Activated CD4-positive, alpha-beta T cell treated with anti-CD3 and anti-CD28 coated beads, Interleukin-2, amount 10 ng/mL, durations not matched to agents 7 days and 5 days (primary cell): ENCODE measurements at regions not wholly inside any gene's neighbourhood (a gene's known extent, or its start where the extent isn't known, plus 50 kb on each side); places are given as distances from the start of the nearest gene placed in this dataset.

Source experiments
- CTCF ChIA-PET: fragments of 350-600 bp; sonication (Branson Sonifier 250); formaldehyde crosslinking; loops from one replicate; lab custom pipeline; 2021; ENCODE audit warnings: antibody characterized with exemption; lab: Charles Lee
- POLR2A ChIA-PET: fragments of 350-600 bp; sonication (Branson Sonifier 250); formaldehyde crosslinking; loops from one replicate; lab custom pipeline; 2021; ENCODE audit warnings: antibody characterized with exemption; lab: Charles Lee
- DNase-seq: peaks from one replicate; pipeline ENCODE4 v3.0.0-alpha.2; 2020
- H3K27ac Mint-ChIP-seq: one replicate; pipeline ENCODE4 v1.8.0; 2021; ENCODE audit warnings: mild to moderate bottlenecking, moderate library complexity, mixed read lengths
- H3K27me3 Mint-ChIP-seq: one replicate; pipeline ENCODE4 v1.8.0; 2021; ENCODE audit warnings: mixed read lengths
- H3K36me3 Mint-ChIP-seq: one replicate; pipeline ENCODE4 v1.8.0; 2021; ENCODE audit warnings: low read depth, mixed read lengths
- H3K4me1 Mint-ChIP-seq: one replicate; pipeline ENCODE4 v1.8.0; 2021; ENCODE audit warnings: mixed read lengths
- H3K4me3 Mint-ChIP-seq: one replicate; pipeline ENCODE4 v1.8.0; 2021; ENCODE audit warnings: mild to moderate bottlenecking, moderate library complexity, mixed read lengths
- H3K9me3 Mint-ChIP-seq: one replicate; pipeline ENCODE4 v1.8.0; 2021; ENCODE audit warnings: mixed read lengths

- CTCF ChIA-PET, result no interaction called here
- DNase-seq, result no peak
- H3K9me3 Mint-ChIP-seq, result no peaks in the 10 kb centered on the region
- no peak overlapping the region for H3K27ac Mint-ChIP-seq
- H3K36me3 Mint-ChIP-seq, result no peaks in the 10 kb centered on the region
- peaks cover 5% of the 10 kb centered on the region for H3K4me1 Mint-ChIP-seq
- POLR2A ChIA-PET, result no interaction called here
- no peak overlapping the region for H3K4me3 Mint-ChIP-seq
- no peaks in the 10 kb centered on the region for H3K27me3 Mint-ChIP-seq
Measured at GRCh38 chr6:122129313-122130025, 270.0 kb upstream of the HSF2 start.

- Mint-ChIP-seq H3K4me3 (no peak overlapping the region), H3K27me3 (no peaks in the 10 kb centered on the region), H3K4me1 (peaks cover 5% of the 10 kb centered on the region), H3K27ac (no peak overlapping the region), H3K9me3 (no peaks in the 10 kb centered on the region), H3K36me3 (no peaks in the 10 kb centered on the region)
- ChIA-PET POLR2A (no interaction called here), CTCF (no interaction called here)
- DNase-seq, result no peak
Measured at GRCh38 chr6:122130026-122130348, 269.5 kb upstream of the HSF2 start.

- Mint-ChIP-seq H3K4me1 (peaks cover 5% of the 10 kb centered on the region), H3K9me3 (no peaks in the 10 kb centered on the region), H3K36me3 (no peaks in the 10 kb centered on the region), H3K27me3 (no peaks in the 10 kb centered on the region), H3K4me3 (no peak overlapping the region), H3K27ac (no peak overlapping the region)
- DNase-seq, result no peak
- POLR2A ChIA-PET, result no interaction called here
- CTCF ChIA-PET, result no interaction called here
Measured at GRCh38 chr6:122130518-122130917, 268.9 kb upstream of the HSF2 start.

GRCh38 chr6:122136386-122136785, 263.1 kb upstream of the HSF2 start:
- CTCF ChIA-PET, result no interaction called here
- no peaks in the 10 kb centered on the region for H3K27me3 Mint-ChIP-seq

GRCh38 chr6:122140031-122140430, 259.4 kb upstream of the HSF2 start:
- CTCF ChIA-PET, result no interaction called here
- no peaks in the 10 kb centered on the region for H3K4me1 Mint-ChIP-seq
- no peaks in the 10 kb centered on the region for H3K27me3 Mint-ChIP-seq
- no peaks in the 10 kb centered on the region for H3K9me3 Mint-ChIP-seq
- H3K27ac Mint-ChIP-seq, result no peak overlapping the region
- H3K4me3 Mint-ChIP-seq, result no peak overlapping the region
- no peak for DNase-seq
- no peaks in the 10 kb centered on the region for H3K36me3 Mint-ChIP-seq
- POLR2A ChIA-PET, result no interaction called here

More at GRCh38 chr6:122136386-122136785, 263.1 kb upstream of the HSF2 start:
- POLR2A ChIA-PET, result no interaction called here
- Mint-ChIP-seq H3K9me3 (no peaks in the 10 kb centered on the region), H3K36me3 (no peaks in the 10 kb centered on the region), H3K4me1 (no peaks in the 10 kb centered on the region), H3K4me3 (no peak overlapping the region), H3K27ac (no peak overlapping the region)
- DNase-seq, result no peak

GRCh38 chr6:122141246-122141645, 258.2 kb upstream of the HSF2 start:
- Mint-ChIP-seq H3K9me3 (no peaks in the 10 kb centered on the region), H3K4me1 (no peaks in the 10 kb centered on the region), H3K27me3 (no peaks in the 10 kb centered on the region), H3K27ac (no peak overlapping the region), H3K36me3 (no peaks in the 10 kb centered on the region), H3K4me3 (no peak overlapping the region)
- POLR2A ChIA-PET, result no interaction called here
- no peak for DNase-seq
- CTCF ChIA-PET, result no interaction called here

- POLR2A ChIA-PET, result no interaction called here
- CTCF ChIA-PET, result no interaction called here
- H3K9me3 Mint-ChIP-seq, result no peaks in the 10 kb centered on the region
Measured at GRCh38 chr6:122143813-122144601, 255.4 kb upstream of the HSF2 start.

GRCh38 chr6:122145246-122145645, 254.2 kb upstream of the HSF2 start:
- H3K9me3 Mint-ChIP-seq, result no peaks in the 10 kb centered on the region
- POLR2A ChIA-PET, result no interaction called here
- H3K36me3 Mint-ChIP-seq, result no peaks in the 10 kb centered on the region
- H3K4me1 Mint-ChIP-seq, result no peaks in the 10 kb centered on the region
- H3K4me3 Mint-ChIP-seq, result no peak overlapping the region
- CTCF ChIA-PET, result no interaction called here
- DNase-seq, result no peak
- no peak overlapping the region for H3K27ac Mint-ChIP-seq
- no peaks in the 10 kb centered on the region for H3K27me3 Mint-ChIP-seq

More at GRCh38 chr6:122143813-122144601, 255.4 kb upstream of the HSF2 start:
- no peaks in the 10 kb centered on the region for H3K4me1 Mint-ChIP-seq
- no peak for DNase-seq
- no peaks in the 10 kb centered on the region for H3K27me3 Mint-ChIP-seq
- H3K36me3 Mint-ChIP-seq, result no peaks in the 10 kb centered on the region
- no peak overlapping the region for H3K4me3 Mint-ChIP-seq
- H3K27ac Mint-ChIP-seq, result no peak overlapping the region

- DNase-seq, result no peak
- Mint-ChIP-seq H3K27ac (no peak overlapping the region), H3K9me3 (no peaks in the 10 kb centered on the region), H3K27me3 (no peaks in the 10 kb centered on the region), H3K4me3 (no peak overlapping the region), H3K4me1 (no peaks in the 10 kb centered on the region), H3K36me3 (no peaks in the 10 kb centered on the region)
- POLR2A ChIA-PET, result no interaction called here
- CTCF ChIA-PET, result no interaction called here
Measured at GRCh38 chr6:122145741-122146240, 253.7 kb upstream of the HSF2 start.

GRCh38 chr6:122147291-122147690, 252.2 kb upstream of the HSF2 start:
- Mint-ChIP-seq H3K27me3 (no peaks in the 10 kb centered on the region), H3K9me3 (no peaks in the 10 kb centered on the region), H3K36me3 (no peaks in the 10 kb centered on the region), H3K4me3 (no peak overlapping the region), H3K4me1 (no peaks in the 10 kb centered on the region), H3K27ac (no peak overlapping the region)
- POLR2A ChIA-PET, result no interaction called here
- CTCF ChIA-PET, result interaction anchor here (1.1 kb wide), 1 partner anchor 10 kb away, joined by 4 read pairs; no protein-coding TSS in a partner anchor
- no peak for DNase-seq

GRCh38 chr6:122151066-122151465, 248.4 kb upstream of the HSF2 start:
- no peak overlapping the region for H3K27ac Mint-ChIP-seq
- H3K36me3 Mint-ChIP-seq, result no peaks in the 10 kb centered on the region
- H3K4me3 Mint-ChIP-seq, result no peak overlapping the region
- no peaks in the 10 kb centered on the region for H3K9me3 Mint-ChIP-seq
- ChIA-PET POLR2A (no interaction called here), CTCF (interaction anchor here (1.1 kb wide), 1 partner anchor 18 kb away, joined by 5 read pairs; no protein-coding TSS in a partner anchor)
- no peaks in the 10 kb centered on the region for H3K4me1 Mint-ChIP-seq
- DNase-seq, result no peak
- no peaks in the 10 kb centered on the region for H3K27me3 Mint-ChIP-seq

- no peak for DNase-seq
- Mint-ChIP-seq H3K9me3 (no peaks in the 10 kb centered on the region), H3K27ac (no peak overlapping the region)
Measured at GRCh38 chr6:122151763-122152162, 247.7 kb upstream of the HSF2 start.

GRCh38 chr6:122153557-122153956, 245.9 kb upstream of the HSF2 start:
- CTCF ChIA-PET, result no interaction called here
- no peak for DNase-seq
- Mint-ChIP-seq H3K27ac (no peak overlapping the region), H3K36me3 (no peaks in the 10 kb centered on the region), H3K9me3 (no peaks in the 10 kb centered on the region), H3K4me3 (no peak overlapping the region), H3K4me1 (no peaks in the 10 kb centered on the region), H3K27me3 (no peaks in the 10 kb centered on the region)
- POLR2A ChIA-PET, result no interaction called here

More at GRCh38 chr6:122151763-122152162, 247.7 kb upstream of the HSF2 start:
- CTCF ChIA-PET, result interaction anchor here (1.1 kb wide), 1 partner anchor 17 kb away, joined by 5 read pairs; no protein-coding TSS in a partner anchor
- Mint-ChIP-seq H3K4me1 (no peaks in the 10 kb centered on the region), H3K36me3 (no peaks in the 10 kb centered on the region), H3K4me3 (no peak overlapping the region), H3K27me3 (no peaks in the 10 kb centered on the region)
- POLR2A ChIA-PET, result no interaction called here
